ENCODE measurements at regions not wholly inside any gene's neighbourhood (a gene's known extent, or its start where the extent isn't known, plus 50 kb on each side); places are given as distances from the start of the nearest gene placed in this dataset.

GRCh38 chr5:145585443-145586148 is 249.5 kb downstream of the PRELID2 start:
- 36 to 38% methylated on average over 5 of the region's 5 CpGs for whole genome bisulfite sequencing, 2 donors
- intact Hi-C loops (cut with DNase I; ENCODE audit: low total_unique reads) = no loop called here
- no peak overlapping the region for H3K4me3 ChIP-seq (ENCODE audit: low read depth, poor library complexity, severe bottlenecking)
- no peak for DNase-seq (ENCODE audit: low spot score in 2 of 2)
- TF ChIP-seq CTCF (IDR thresholded peaks at IDR 0.05) (no peak), POLR2A (IDR thresholded peaks at IDR 0.05) (no peak)

GRCh38 chr5:145579301-145579700 is 255.8 kb downstream of the PRELID2 start:
- no peak for DNase-seq (ENCODE audit: low spot score in 2 of 2)
- WGBS, 2 donors = 74 to 78% methylated on average over 1 of the region's 1 CpG
- intact Hi-C loops (cut with DNase I; ENCODE audit: low total_unique reads) = no loop called here
- H3K4me3 ChIP-seq (ENCODE audit: low read depth, poor library complexity, severe bottlenecking) = no peak overlapping the region
- TF ChIP-seq CTCF (IDR thresholded peaks at IDR 0.05) (no peak), POLR2A (IDR thresholded peaks at IDR 0.05) (no peak)

- no peak for DNase-seq (ENCODE audit: low spot score in 2 of 2)
- WGBS, 2 donors = 76 to 81% methylated on average over 3 of the region's 3 CpGs
- TF ChIP-seq CTCF (IDR thresholded peaks at IDR 0.05) (no peak), POLR2A (IDR thresholded peaks at IDR 0.05) (no peak)
- intact Hi-C loops (cut with DNase I; ENCODE audit: low total_unique reads) = no loop called here
- no peak overlapping the region for H3K4me3 ChIP-seq (ENCODE audit: low read depth, poor library complexity, severe bottlenecking)
Measured at GRCh38 chr5:145574889-145575573, 260.1 kb downstream of the PRELID2 start.

- DNase-seq (ENCODE audit: low spot score in 2 of 2) = no peak
- H3K4me3 ChIP-seq (ENCODE audit: low read depth, poor library complexity, severe bottlenecking) = no peak overlapping the region
- intact Hi-C loops (cut with DNase I; ENCODE audit: low total_unique reads) = no loop called here
- TF ChIP-seq POLR2A (IDR thresholded peaks at IDR 0.05) (no peak), CTCF (IDR thresholded peaks at IDR 0.05) (no peak)
Measured at GRCh38 chr5:145568581-145568980, 266.6 kb downstream of the PRELID2 start.

GRCh38 chr5:145562931-145563330 is 272.2 kb downstream of the PRELID2 start:
- 62 to 78% methylated on average over 4 of the region's 4 CpGs for WGBS, 2 donors
- DNase-seq (ENCODE audit: low spot score in 2 of 2) = no peak
- intact Hi-C loops (cut with DNase I; ENCODE audit: low total_unique reads) = no loop called here
- TF ChIP-seq CTCF (IDR thresholded peaks at IDR 0.05) = no peak
- no peak for TF ChIP-seq POLR2A (IDR thresholded peaks at IDR 0.05)
- H3K4me3 ChIP-seq (ENCODE audit: low read depth, poor library complexity, severe bottlenecking) = no peak overlapping the region
